Glutamatergic neuron (in vitro differentiated cells): ENCODE measurements at regions not wholly inside any gene's neighbourhood (a gene's known extent, or its start where the extent isn't known, plus 50 kb on each side); places are given as distances from the start of the nearest gene placed in this dataset.

Experiments
- DNase-seq: peaks from one replicate; pipeline ENCODE4 v3.0.0; 2022
- H3K27ac Mint-ChIP-seq: one replicate; pipeline ENCODE4 v1.8.0; 2020; ENCODE audit warnings: mild to moderate bottlenecking, mixed read lengths, inconsistent platforms; ENCODE audit not compliant: unreplicated experiment
- H3K27me3 Mint-ChIP-seq: one replicate; pipeline ENCODE4 v1.8.0; 2020; ENCODE audit warnings: mild to moderate bottlenecking, moderate library complexity, mixed read lengths, inconsistent platforms; ENCODE audit not compliant: unreplicated experiment
- H3K36me3 Mint-ChIP-seq: one replicate; pipeline ENCODE4 v1.8.0; 2020; ENCODE audit warnings: mild to moderate bottlenecking, mixed read lengths, inconsistent platforms; ENCODE audit not compliant: unreplicated experiment
- H3K4me1 Mint-ChIP-seq: one replicate; pipeline ENCODE4 v1.8.0; 2020; ENCODE audit warnings: mild to moderate bottlenecking, low read depth, mixed read lengths, inconsistent platforms; ENCODE audit not compliant: unreplicated experiment
- H3K4me3 Mint-ChIP-seq: one replicate; pipeline ENCODE4 v1.8.0; 2020; ENCODE audit warnings: mild to moderate bottlenecking, mixed read lengths, inconsistent platforms; ENCODE audit not compliant: unreplicated experiment
- H3K9me3 Mint-ChIP-seq: one replicate; pipeline ENCODE4 v1.8.0; 2020; ENCODE audit warnings: mild to moderate bottlenecking, moderate library complexity, mixed read lengths, inconsistent platforms; ENCODE audit not compliant: unreplicated experiment
- CTCF ChIP-seq: fragments of 200-600 bp; sonication (generic); IDR thresholded peaks from one replicate; pipeline ENCODE4 v1.5.0; 2021; ENCODE audit not compliant: partially characterized antibody, unreplicated experiment

DNA sequence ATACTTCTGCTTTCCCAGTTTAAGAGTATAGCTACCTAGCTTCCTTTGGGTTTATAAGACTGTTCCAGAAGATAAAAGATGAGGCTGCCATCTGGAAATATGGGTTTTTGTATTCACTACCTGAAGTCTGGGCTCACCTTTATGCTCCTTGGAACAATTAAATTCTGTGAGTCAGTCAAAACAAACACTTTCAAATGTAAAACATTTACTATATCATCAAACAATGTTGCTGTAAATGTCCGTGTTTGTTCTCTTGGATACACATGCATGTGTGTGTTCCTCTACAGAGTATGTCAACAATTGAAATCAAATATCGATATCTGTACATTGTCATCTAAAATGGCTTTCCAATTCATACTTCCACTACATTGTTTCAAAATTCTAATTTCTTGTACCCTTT lies 525.6 kb downstream of the MDFIC start:
- DNase-seq: no peak
- no peak for TF ChIP-seq CTCF
- Mint-ChIP-seq H3K4me3 (no peak overlapping the region), H3K9me3 (no peaks in the 10 kb centered on the region), H3K36me3 (no peaks in the 10 kb centered on the region), H3K4me1 (no peaks in the 10 kb centered on the region), H3K27me3 (no peaks in the 10 kb centered on the region), H3K27ac (no peak overlapping the region)

DNA sequence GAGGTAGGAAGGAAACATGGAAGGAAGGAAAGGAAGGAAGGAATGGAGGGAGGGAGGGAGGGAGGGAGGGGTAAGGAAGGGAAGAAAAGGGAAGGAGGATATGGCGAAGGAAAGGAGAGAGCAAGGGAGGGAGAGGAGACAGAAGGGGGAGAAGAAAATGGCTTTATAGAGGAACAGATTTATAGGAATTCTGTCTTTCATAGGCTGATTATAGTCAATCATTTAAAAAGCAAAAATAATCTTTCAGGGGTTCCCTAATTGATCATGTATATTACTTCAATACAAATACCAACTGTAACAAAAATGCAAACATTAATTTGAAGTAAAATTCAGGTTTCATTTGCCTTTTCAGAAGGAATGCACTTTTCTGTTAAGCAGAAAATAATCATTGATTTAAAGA lies 519.1 kb downstream of the MDFIC start:
- no peak for TF ChIP-seq CTCF
- no peaks in the 10 kb centered on the region for H3K9me3 Mint-ChIP-seq
- no peaks in the 10 kb centered on the region for H3K36me3 Mint-ChIP-seq
- H3K27ac Mint-ChIP-seq: no peak overlapping the region
- H3K4me1 Mint-ChIP-seq: no peaks in the 10 kb centered on the region
- DNase-seq: no peak
- no peak overlapping the region for H3K4me3 Mint-ChIP-seq
- no peaks in the 10 kb centered on the region for H3K27me3 Mint-ChIP-seq

GRCh38 chr7:115435178-115435577 lies 513.3 kb downstream of the MDFIC start:
- TF ChIP-seq CTCF: no peak
- no peak overlapping the region for H3K4me3 Mint-ChIP-seq
- no peak overlapping the region for H3K27ac Mint-ChIP-seq
- no peaks in the 10 kb centered on the region for H3K4me1 Mint-ChIP-seq
- DNase-seq: no peak
- no peaks in the 10 kb centered on the region for H3K9me3 Mint-ChIP-seq
- H3K27me3 Mint-ChIP-seq: peaks cover 2% of the 10 kb centered on the region
- H3K36me3 Mint-ChIP-seq: no peaks in the 10 kb centered on the region

DNA sequence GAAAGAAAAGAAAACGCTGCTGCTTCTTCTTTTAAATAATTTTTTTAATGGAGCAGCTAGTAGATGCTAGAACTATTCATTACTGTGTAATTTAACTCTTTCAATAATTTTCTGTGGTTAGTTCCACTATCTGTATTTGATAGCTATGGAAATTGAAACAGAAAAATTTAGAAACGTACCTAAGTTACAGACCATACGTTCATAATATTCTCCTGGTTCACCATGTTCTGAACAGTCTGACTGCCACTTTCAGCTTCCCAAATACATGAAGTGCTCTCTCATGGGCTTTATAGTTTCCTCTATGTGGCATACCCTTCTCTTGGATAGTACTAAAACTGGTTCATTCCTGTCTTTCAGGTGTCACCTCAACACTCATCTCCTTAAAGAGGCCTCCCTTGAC lies 508.0 kb downstream of the MDFIC start:
- Mint-ChIP-seq H3K4me1 (no peaks in the 10 kb centered on the region), H3K36me3 (no peaks in the 10 kb centered on the region), H3K9me3 (no peaks in the 10 kb centered on the region), H3K4me3 (no peak overlapping the region), H3K27me3 (peaks cover 2% of the 10 kb centered on the region), H3K27ac (no peak overlapping the region)
- DNase-seq: no peak
- TF ChIP-seq CTCF: no peak

- Mint-ChIP-seq H3K4me1 (no peaks in the 10 kb centered on the region), H3K4me3 (no peak overlapping the region), H3K27me3 (no peaks in the 10 kb centered on the region), H3K9me3 (no peaks in the 10 kb centered on the region), H3K36me3 (no peaks in the 10 kb centered on the region), H3K27ac (no peak overlapping the region)
- TF ChIP-seq CTCF: no peak
- DNase-seq: no peak
These were observed 495.8 kb downstream of the MDFIC start for GRCh38 chr7:115417662-115418061.
